ENCODE measurements at regions not wholly inside any gene's neighbourhood (a gene's known extent, or its start where the extent isn't known, plus 50 kb on each side); places are given as distances from the start of the nearest gene placed in this dataset.

- TF ChIP-seq, protein P1, sequence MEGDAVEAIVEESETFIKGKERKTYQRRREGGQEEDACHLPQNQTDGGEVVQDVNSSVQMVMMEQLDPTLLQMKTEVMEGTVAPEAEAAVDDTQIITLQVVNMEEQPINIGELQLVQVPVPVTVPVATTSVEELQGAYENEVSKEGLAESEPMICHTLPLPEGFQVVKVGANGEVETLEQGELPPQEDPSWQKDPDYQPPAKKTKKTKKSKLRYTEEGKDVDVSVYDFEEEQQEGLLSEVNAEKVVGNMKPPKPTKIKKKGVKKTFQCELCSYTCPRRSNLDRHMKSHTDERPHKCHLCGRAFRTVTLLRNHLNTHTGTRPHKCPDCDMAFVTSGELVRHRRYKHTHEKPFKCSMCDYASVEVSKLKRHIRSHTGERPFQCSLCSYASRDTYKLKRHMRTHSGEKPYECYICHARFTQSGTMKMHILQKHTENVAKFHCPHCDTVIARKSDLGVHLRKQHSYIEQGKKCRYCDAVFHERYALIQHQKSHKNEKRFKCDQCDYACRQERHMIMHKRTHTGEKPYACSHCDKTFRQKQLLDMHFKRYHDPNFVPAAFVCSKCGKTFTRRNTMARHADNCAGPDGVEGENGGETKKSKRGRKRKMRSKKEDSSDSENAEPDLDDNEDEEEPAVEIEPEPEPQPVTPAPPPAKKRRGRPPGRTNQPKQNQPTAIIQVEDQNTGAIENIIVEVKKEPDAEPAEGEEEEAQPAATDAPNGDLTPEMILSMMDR (IDR thresholded peaks at IDR 0.05; ENCODE audit: control insufficient read depth, insufficient read depth, low read depth, low read length, missing control alignments): no peak
- no peak for DNase-seq (ENCODE audit: low read depth)
- H3K4me3 ChIP-seq (ENCODE audit: control insufficient read depth, low read depth, low read length): no peak overlapping the region
Observed at GRCh38 chr13:103229674-103230073, 163.5 kb upstream of the SLC10A2 start.

DNA sequence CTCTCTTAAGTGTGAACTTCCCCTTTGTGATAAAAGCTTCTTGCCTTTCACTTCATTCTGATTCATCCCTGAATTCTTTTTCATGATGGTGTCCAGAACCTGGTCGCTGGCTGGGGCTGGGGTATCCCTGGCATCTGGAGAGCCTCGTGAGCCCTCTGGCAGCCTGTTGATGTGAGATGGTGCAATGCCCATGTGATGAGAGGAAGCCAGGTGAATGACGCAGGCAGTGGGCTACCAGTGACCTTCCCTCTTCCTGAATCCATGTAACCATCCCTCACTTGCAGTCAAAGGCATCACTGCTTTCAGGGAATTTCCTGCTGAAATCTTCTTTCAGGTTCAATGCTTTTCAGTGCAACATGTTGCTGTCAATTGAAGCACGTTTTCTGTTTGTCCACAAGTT, 158.6 kb upstream of the SLC10A2 start:
- no peak for DNase-seq (ENCODE audit: low read depth)
- TF ChIP-seq, protein P1 (IDR thresholded peaks at IDR 0.05; ENCODE audit: control insufficient read depth, insufficient read depth, low read depth, low read length, missing control alignments): no peak
- H3K4me3 ChIP-seq (ENCODE audit: control insufficient read depth, low read depth, low read length): no peak overlapping the region

- no peak for DNase-seq (ENCODE audit: low read depth)
- TF ChIP-seq, protein P1 (IDR thresholded peaks at IDR 0.05; ENCODE audit: control insufficient read depth, insufficient read depth, low read depth, low read length, missing control alignments): no peak
- no peak overlapping the region for H3K4me3 ChIP-seq (ENCODE audit: control insufficient read depth, low read depth, low read length)
Observed at GRCh38 chr13:103222683-103223082, 156.5 kb upstream of the SLC10A2 start.

DNA sequence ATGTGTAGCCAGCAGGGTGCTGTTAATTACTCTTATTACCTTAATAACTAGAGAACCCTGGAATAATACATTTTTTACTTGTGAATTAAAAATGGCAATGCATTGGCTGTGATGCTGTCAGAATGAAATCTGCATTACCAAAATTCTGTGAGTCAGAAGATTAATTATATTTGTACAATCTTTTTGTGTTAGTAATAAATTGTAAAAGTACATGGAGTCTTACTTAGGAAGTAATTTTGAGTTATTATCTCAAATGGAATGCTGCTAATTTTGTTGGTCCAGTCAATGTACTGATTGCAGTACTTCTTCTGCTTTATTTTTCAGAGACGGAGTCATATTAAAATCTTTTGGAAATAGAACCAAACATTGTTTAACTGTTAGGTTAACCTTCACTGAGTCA, 152.0 kb upstream of the SLC10A2 start:
- TF ChIP-seq, protein P1 (IDR thresholded peaks at IDR 0.05; ENCODE audit: control insufficient read depth, insufficient read depth, low read depth, low read length, missing control alignments): no peak
- H3K4me3 ChIP-seq (ENCODE audit: control insufficient read depth, low read depth, low read length): no peak overlapping the region
- no peak for DNase-seq (ENCODE audit: low read depth)

- DNase-seq (ENCODE audit: low read depth): no peak
- TF ChIP-seq, protein P1 (IDR thresholded peaks at IDR 0.05; ENCODE audit: control insufficient read depth, insufficient read depth, low read depth, low read length, missing control alignments): no peak
- H3K4me3 ChIP-seq (ENCODE audit: control insufficient read depth, low read depth, low read length): no peak overlapping the region
Observed at GRCh38 chr13:103213152-103213551, 146.9 kb upstream of the SLC10A2 start.

GRCh38 chr13:103210348-103210747, 144.1 kb upstream of the SLC10A2 start:
- no peak for DNase-seq (ENCODE audit: low read depth)
- TF ChIP-seq, protein P1 (IDR thresholded peaks at IDR 0.05; ENCODE audit: control insufficient read depth, insufficient read depth, low read depth, low read length, missing control alignments): no peak
- H3K4me3 ChIP-seq (ENCODE audit: control insufficient read depth, low read depth, low read length): no peak overlapping the region

All from AG09309 (cell line).